Fibroblast of lung (primary cell): ENCODE measurements at regions not wholly inside any gene's neighbourhood (a gene's known extent, or its start where the extent isn't known, plus 50 kb on each side); places are given as distances from the start of the nearest gene placed in this dataset.

Experiments used
- DNase-seq, 2 donors: peaks; one replicate each; pipeline versions ENCODE4 v3.0.0 to v3.0.0-alpha.2; 2010; ENCODE audit warnings: low read depth in 2 of 2
- H2AFZ ChIP-seq: 2 replicates; pipeline ENCODE4 v1.5.1; 2012; ENCODE audit warnings: low read length, control low read depth, inconsistent platforms
- H3K27ac ChIP-seq: 2 replicates; pipeline ENCODE4 v1.5.1; 2011; ENCODE audit warnings: low read length, control low read depth; ENCODE audit not compliant: insufficient read depth
- H3K27me3 ChIP-seq: 2 replicates; pipeline ENCODE4 v1.5.1; 2011; ENCODE audit warnings: mild to moderate bottlenecking, low read length; ENCODE audit not compliant: control insufficient read depth, insufficient read depth
- H3K36me3 ChIP-seq: 2 replicates; pipeline ENCODE4 v1.5.1; 2011; ENCODE audit warnings: low read length; ENCODE audit not compliant: control insufficient read depth, insufficient read depth
- H3K4me1 ChIP-seq: 2 replicates; pipeline ENCODE4 v1.5.1; 2011; ENCODE audit warnings: low read length; ENCODE audit not compliant: control insufficient read depth, insufficient read depth; ENCODE audit errors: extremely low read depth
- H3K4me2 ChIP-seq: 2 replicates; pipeline ENCODE4 v1.5.1; 2011; ENCODE audit warnings: low read length, control low read depth; ENCODE audit not compliant: insufficient read depth; ENCODE audit errors: extremely low read depth
- H3K4me3 ChIP-seq, 4 experiments: fragments of 200-600 bp in 1 of 4; sonication (generic) in 1 of 4; replicated peaks in 1 of 4; 2 replicates each; pipeline ENCODE4 v1.5.1; 2011 to 2016; ENCODE audit warnings: low read length in 4 of 4, low read depth in 3 of 4, mild to moderate bottlenecking in 3 of 4, control low read depth in 2 of 4, inconsistent platforms in 1 of 4, mixed read lengths in 1 of 4; ENCODE audit not compliant: insufficient read depth in 1 of 4; ENCODE audit errors: control extremely low read depth in 1 of 4
- H3K79me2 ChIP-seq: 2 replicates; pipeline ENCODE4 v1.5.1; 2012; ENCODE audit warnings: mild to moderate bottlenecking, low read length, inconsistent platforms; ENCODE audit not compliant: control insufficient read depth, insufficient read depth
- H3K9ac ChIP-seq: 2 replicates; pipeline ENCODE4 v1.5.1; 2011; ENCODE audit warnings: mild to moderate bottlenecking, low read length, control low read depth; ENCODE audit not compliant: insufficient read depth
- H3K9me3 ChIP-seq: 2 replicates; pipeline ENCODE4 v1.5.1; 2012; ENCODE audit warnings: low read depth, low read length; ENCODE audit not compliant: control insufficient read depth, insufficient read depth
- H4K20me1 ChIP-seq: 2 replicates; pipeline ENCODE4 v1.5.1; 2011; ENCODE audit warnings: low read length; ENCODE audit not compliant: control insufficient read depth, insufficient read depth; ENCODE audit errors: extremely low read depth
- EZH2 ChIP-seq: IDR thresholded peaks from 2 replicates; pipeline ENCODE4 v1.5.1; 2012; ENCODE audit warnings: low read length, control low read depth, mild to moderate bottlenecking; ENCODE audit errors: missing control alignments
- TF ChIP-seq, protein P1 (sequence below), 2 donors: IDR thresholded peaks in 1 of 2; conservative IDR thresholded peaks in 1 of 2; 1 replicate in 1 of 2; 2 replicates in 1 of 2; pipeline ENCODE4 v1.5.1; 2011 to 2012; ENCODE audit warnings: low read length in 2 of 2, control low read depth in 1 of 2, inconsistent platforms in 1 of 2, low read depth in 1 of 2, mild to moderate bottlenecking in 1 of 2

DNA sequence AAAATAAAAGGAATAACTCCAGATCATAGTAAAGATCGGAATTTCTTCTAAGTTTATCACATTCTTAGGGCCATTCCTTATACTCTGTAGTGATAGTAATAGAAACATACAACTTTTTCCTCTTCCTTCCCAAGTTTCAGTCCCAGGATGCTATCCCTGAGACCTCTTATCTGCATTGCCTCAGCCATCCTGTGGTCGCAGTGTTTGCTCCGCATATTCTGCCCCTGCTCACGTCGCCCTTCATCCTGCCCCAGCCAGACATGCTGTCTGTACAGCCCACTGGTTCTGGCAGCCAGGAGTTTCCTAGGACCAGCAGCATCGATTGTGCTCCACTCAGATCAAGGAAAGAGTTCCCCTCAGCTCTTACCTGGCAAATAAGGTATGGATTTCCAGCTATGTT lies 132.7 kb upstream of the ERCC6L2 start:
- H3K4me3 ChIP-seq: no peak overlapping the region
- no peaks in the 10 kb centered on the region for H4K20me1 ChIP-seq
- no peak for DNase-seq
- no peaks in the 10 kb centered on the region for H3K79me2 ChIP-seq
- TF ChIP-seq EZH2: no peak
- TF ChIP-seq, protein P1, sequence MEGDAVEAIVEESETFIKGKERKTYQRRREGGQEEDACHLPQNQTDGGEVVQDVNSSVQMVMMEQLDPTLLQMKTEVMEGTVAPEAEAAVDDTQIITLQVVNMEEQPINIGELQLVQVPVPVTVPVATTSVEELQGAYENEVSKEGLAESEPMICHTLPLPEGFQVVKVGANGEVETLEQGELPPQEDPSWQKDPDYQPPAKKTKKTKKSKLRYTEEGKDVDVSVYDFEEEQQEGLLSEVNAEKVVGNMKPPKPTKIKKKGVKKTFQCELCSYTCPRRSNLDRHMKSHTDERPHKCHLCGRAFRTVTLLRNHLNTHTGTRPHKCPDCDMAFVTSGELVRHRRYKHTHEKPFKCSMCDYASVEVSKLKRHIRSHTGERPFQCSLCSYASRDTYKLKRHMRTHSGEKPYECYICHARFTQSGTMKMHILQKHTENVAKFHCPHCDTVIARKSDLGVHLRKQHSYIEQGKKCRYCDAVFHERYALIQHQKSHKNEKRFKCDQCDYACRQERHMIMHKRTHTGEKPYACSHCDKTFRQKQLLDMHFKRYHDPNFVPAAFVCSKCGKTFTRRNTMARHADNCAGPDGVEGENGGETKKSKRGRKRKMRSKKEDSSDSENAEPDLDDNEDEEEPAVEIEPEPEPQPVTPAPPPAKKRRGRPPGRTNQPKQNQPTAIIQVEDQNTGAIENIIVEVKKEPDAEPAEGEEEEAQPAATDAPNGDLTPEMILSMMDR (conservative IDR thresholded peaks at IDR 0.05 in 1 of 2, IDR thresholded peaks at IDR 0.05 in 1 of 2; ENCODE audit: low read depth in 1 of 2, low read length in 2 of 2): no peak
- H3K27me3 ChIP-seq: no peaks in the 10 kb centered on the region
- H3K9ac ChIP-seq: no peak overlapping the region
- H3K36me3 ChIP-seq: no peaks in the 10 kb centered on the region
- no peaks in the 10 kb centered on the region for H3K9me3 ChIP-seq
- H3K4me1 ChIP-seq: no peaks in the 10 kb centered on the region
- no peak overlapping the region for H3K27ac ChIP-seq
- H3K4me2 ChIP-seq: no peak overlapping the region
- no peak overlapping the region for H2AFZ ChIP-seq

DNA sequence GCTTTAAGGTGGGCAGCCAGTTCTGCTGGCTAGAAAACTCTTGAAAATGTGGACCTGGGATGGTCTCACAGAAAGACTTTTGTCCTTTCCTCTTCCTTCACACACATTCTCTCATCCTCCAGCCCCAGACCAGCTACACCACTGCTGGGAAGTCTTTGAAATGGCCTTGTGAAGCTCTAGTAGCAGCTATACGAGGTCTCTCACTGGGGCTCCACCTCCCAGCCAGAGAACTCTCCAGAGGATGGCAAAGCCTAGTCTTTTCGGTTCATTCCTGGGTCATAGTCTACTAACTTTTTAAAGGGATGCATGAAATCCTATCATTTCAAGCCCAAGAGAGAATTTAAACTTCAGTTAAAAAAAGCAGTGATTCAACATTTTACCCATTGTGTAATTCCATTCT lies 133.9 kb upstream of the ERCC6L2 start:
- DNase-seq: no peak
- H3K27ac ChIP-seq: no peak overlapping the region

DNA sequence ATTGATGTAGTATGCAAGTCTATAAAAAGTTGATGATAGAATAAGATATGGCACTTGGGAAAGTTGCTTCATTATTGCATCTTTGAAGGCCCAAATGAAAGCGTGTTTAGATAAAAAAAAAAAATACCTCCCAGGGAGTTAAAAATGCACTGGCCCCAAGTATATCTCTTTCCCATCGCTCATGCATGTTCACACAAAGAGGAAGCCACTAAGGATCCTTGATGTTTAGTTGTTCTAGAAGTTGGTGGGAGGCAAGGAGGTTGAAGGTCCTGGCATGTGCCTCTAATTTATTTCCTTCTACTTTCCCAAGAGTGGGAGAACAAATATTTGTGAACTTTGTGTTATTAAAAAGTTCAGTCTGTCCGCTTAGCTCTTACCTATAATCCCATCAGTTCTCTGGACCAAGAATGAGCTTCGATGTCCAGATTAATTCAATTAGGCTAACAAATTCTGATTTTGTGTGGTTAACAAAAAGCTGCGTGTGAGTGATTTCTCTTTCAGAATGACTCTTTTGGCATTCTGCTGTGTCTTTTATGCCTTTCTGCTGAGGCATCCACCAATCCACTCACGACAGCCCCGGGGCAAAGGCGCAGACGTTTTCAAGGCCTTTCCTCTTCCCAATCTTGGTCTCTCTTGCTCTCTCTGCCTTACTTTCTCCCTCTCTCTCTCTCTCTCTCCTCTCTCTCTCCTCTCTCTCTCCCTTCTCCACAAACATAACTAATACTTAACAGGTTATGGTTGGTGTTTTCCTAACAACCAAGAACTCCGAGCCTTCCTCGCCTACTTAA lies 135.1 kb upstream of the ERCC6L2 start:
- H3K9me3 ChIP-seq: no peaks in the 10 kb centered on the region
- H3K4me1 ChIP-seq: no peaks in the 10 kb centered on the region
- no peaks in the 10 kb centered on the region for H3K27me3 ChIP-seq
- no peak overlapping the region for H3K4me3 ChIP-seq
- TF ChIP-seq, protein P1 (conservative IDR thresholded peaks at IDR 0.05 in 1 of 2, IDR thresholded peaks at IDR 0.05 in 1 of 2; ENCODE audit: low read depth in 1 of 2, low read length in 2 of 2): no peak
- TF ChIP-seq EZH2: no peak
- H3K4me2 ChIP-seq: no peak overlapping the region
- DNase-seq: no peak
- no peaks in the 10 kb centered on the region for H4K20me1 ChIP-seq
- H3K27ac ChIP-seq: no peak overlapping the region
- H3K79me2 ChIP-seq: no peaks in the 10 kb centered on the region
- H2AFZ ChIP-seq: no peak overlapping the region
- H3K36me3 ChIP-seq: no peaks in the 10 kb centered on the region
- no peak overlapping the region for H3K9ac ChIP-seq

More for the DNA sequence above, 133.9 kb upstream of the ERCC6L2 start:
- Histone ChIP-seq H3K36me3 (no peaks in the 10 kb centered on the region), H3K9ac (no peak overlapping the region), H3K9me3 (no peaks in the 10 kb centered on the region), H3K79me2 (no peaks in the 10 kb centered on the region), H3K4me3 (no peak overlapping the region), H3K4me2 (no peak overlapping the region), H4K20me1 (no peaks in the 10 kb centered on the region), H3K27me3 (no peaks in the 10 kb centered on the region), H2AFZ (no peak overlapping the region), H3K4me1 (no peaks in the 10 kb centered on the region)
- TF ChIP-seq, protein P1 (conservative IDR thresholded peaks at IDR 0.05 in 1 of 2, IDR thresholded peaks at IDR 0.05 in 1 of 2; ENCODE audit: low read depth in 1 of 2, low read length in 2 of 2): no peak
- TF ChIP-seq EZH2: no peak
